ENCODE measurements at regions not wholly inside any gene's neighbourhood (a gene's known extent, or its start where the extent isn't known, plus 50 kb on each side); places are given as distances from the start of the nearest gene placed in this dataset.

GRCh38 chr20:23282111-23282510, 68.5 kb upstream of the NXT1 start:
- no peak for TF ChIP-seq CTCF (IDR thresholded peaks at IDR 0.05; ENCODE audit: insufficient read depth, low read length)
- no peak for DNase-seq (ENCODE audit: low read depth)
- H3K4me3 ChIP-seq (ENCODE audit: low read depth, low read length), result no peak overlapping the region

GRCh38 chr20:23279836-23280235, 70.8 kb upstream of the NXT1 start:
- TF ChIP-seq CTCF (IDR thresholded peaks at IDR 0.05; ENCODE audit: insufficient read depth, low read length), result no peak
- H3K4me3 ChIP-seq (ENCODE audit: low read depth, low read length), result no peak overlapping the region
- DNase-seq (ENCODE audit: low read depth), result no peak

GRCh38 chr20:23278172-23278571, 72.4 kb upstream of the NXT1 start:
- no peak overlapping the region for H3K4me3 ChIP-seq (ENCODE audit: low read depth, low read length)
- no peak for TF ChIP-seq CTCF (IDR thresholded peaks at IDR 0.05; ENCODE audit: insufficient read depth, low read length)
- DNase-seq (ENCODE audit: low read depth), result no peak

GRCh38 chr20:23277316-23277715, 73.3 kb upstream of the NXT1 start:
- no peak overlapping the region for H3K4me3 ChIP-seq (ENCODE audit: low read depth, low read length)
- no peak for TF ChIP-seq CTCF (IDR thresholded peaks at IDR 0.05; ENCODE audit: insufficient read depth, low read length)
- no peak for DNase-seq (ENCODE audit: low read depth)

GRCh38 chr20:23273776-23274175, 76.8 kb upstream of the NXT1 start:
- no peak for TF ChIP-seq CTCF (IDR thresholded peaks at IDR 0.05; ENCODE audit: insufficient read depth, low read length)
- no peak for DNase-seq (ENCODE audit: low read depth)
- no peak overlapping the region for H3K4me3 ChIP-seq (ENCODE audit: low read depth, low read length)

GRCh38 chr20:23272176-23273029, 78.2 kb upstream of the NXT1 start:
- DNase-seq (ENCODE audit: low read depth), result no peak
- no peak for TF ChIP-seq CTCF (IDR thresholded peaks at IDR 0.05; ENCODE audit: insufficient read depth, low read length)
- H3K4me3 ChIP-seq (ENCODE audit: low read depth, low read length), result no peak overlapping the region
